22Rv1 (cell line): ENCODE measurements at regions not wholly inside any gene's neighbourhood (a gene's known extent, or its start where the extent isn't known, plus 50 kb on each side); places are given as distances from the start of the nearest gene placed in this dataset.

Experiments used
- ZFX ChIP-seq: fragments of 450-650 bp; IDR thresholded peaks from 2 replicates; pipeline ENCODE4 v1.6.1; 2017; ENCODE audit warnings: antibody characterized with exemption, borderline replicate concordance
- TF ChIP-seq, protein P1 (sequence below): fragments of 450-650 bp; IDR thresholded peaks from 2 replicates; pipeline ENCODE4 v1.5.1; 2017; ENCODE audit warnings: mild to moderate bottlenecking

DNA sequence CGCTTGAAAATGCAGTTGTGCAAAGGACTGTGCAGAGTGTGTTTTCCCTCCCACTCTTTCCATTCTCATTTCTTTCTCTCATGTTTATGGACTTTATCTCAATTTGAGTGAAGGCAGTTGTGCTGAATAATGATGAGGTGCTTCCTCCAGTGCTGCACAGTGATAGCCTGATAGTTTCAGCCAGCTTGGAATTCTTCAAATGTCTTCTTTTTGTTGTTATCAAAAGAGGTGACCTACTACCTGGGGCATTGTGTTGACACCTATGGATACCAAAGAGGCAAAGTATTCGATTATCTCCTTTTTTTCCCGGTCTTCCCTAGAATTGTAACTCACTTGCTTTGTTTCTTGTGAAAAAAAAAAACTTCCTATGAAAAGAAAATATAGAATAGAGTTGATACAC, 132.6 kb upstream of the ESRRG start:
- TF ChIP-seq, protein P1, sequence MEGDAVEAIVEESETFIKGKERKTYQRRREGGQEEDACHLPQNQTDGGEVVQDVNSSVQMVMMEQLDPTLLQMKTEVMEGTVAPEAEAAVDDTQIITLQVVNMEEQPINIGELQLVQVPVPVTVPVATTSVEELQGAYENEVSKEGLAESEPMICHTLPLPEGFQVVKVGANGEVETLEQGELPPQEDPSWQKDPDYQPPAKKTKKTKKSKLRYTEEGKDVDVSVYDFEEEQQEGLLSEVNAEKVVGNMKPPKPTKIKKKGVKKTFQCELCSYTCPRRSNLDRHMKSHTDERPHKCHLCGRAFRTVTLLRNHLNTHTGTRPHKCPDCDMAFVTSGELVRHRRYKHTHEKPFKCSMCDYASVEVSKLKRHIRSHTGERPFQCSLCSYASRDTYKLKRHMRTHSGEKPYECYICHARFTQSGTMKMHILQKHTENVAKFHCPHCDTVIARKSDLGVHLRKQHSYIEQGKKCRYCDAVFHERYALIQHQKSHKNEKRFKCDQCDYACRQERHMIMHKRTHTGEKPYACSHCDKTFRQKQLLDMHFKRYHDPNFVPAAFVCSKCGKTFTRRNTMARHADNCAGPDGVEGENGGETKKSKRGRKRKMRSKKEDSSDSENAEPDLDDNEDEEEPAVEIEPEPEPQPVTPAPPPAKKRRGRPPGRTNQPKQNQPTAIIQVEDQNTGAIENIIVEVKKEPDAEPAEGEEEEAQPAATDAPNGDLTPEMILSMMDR: no peak
- no peak for TF ChIP-seq ZFX
